ENCODE measurements at regions not wholly inside any gene's neighbourhood (a gene's known extent, or its start where the extent isn't known, plus 50 kb on each side); places are given as distances from the start of the nearest gene placed in this dataset.

GRCh38 chr10:129294944-129295343, 172.1 kb upstream of the MGMT start:
- no peak for TF ChIP-seq ZNF274 (IDR thresholded peaks at IDR 0.05; ENCODE audit: low read depth, low read length)
- no peak for TF ChIP-seq SIN3A (IDR thresholded peaks at IDR 0.05; ENCODE audit: low read depth)
- TF ChIP-seq CTCF (IDR thresholded peaks at IDR 0.05 in 2 of 3, conservative IDR thresholded peaks at IDR 0.05 in 1 of 3; ENCODE audit: borderline replicate concordance in 1 of 3, insufficient read depth in 1 of 3, low read depth in 2 of 3, low read length in 2 of 3): no peak
- no peak for TF ChIP-seq JUND (IDR thresholded peaks at IDR 0.05)
- no peak for TF ChIP-seq EZH2phosphoT487 (IDR thresholded peaks at IDR 0.05; ENCODE audit: borderline replicate concordance)
- no peak for TF ChIP-seq POLR2A (IDR thresholded peaks at IDR 0.05; ENCODE audit: borderline replicate concordance, extremely low read depth, insufficient read depth, insufficient read length)
- TF ChIP-seq ZBTB33 (IDR thresholded peaks at IDR 0.05; ENCODE audit: extremely low read depth, insufficient replicate concordance, low read length): no peak
- no peak for TF ChIP-seq REST (IDR thresholded peaks at IDR 0.05; ENCODE audit: low read depth)
- TF ChIP-seq RAD21 (IDR thresholded peaks at IDR 0.05; ENCODE audit: low read depth): no peak
- no peak for TF ChIP-seq SRF (IDR thresholded peaks at IDR 0.05; ENCODE audit: low read depth)
- no peak for TF ChIP-seq POLR2AphosphoS5 (IDR thresholded peaks at IDR 0.05; ENCODE audit: low read depth, low read length)
- TF ChIP-seq FOSL1 (IDR thresholded peaks at IDR 0.05; ENCODE audit: low read depth): no peak
- TF ChIP-seq CBX3 (IDR thresholded peaks at IDR 0.05; ENCODE audit: low read depth): no peak
